Stimulated activated CD8-positive, alpha-beta memory T cell treated with anti-CD3 and anti-CD28 coated beads, Interleukin-4, amount 100 ng/mL, for 48 hours (primary cell): ENCODE measurements at regions not wholly inside any gene's neighbourhood (a gene's known extent, or its start where the extent isn't known, plus 50 kb on each side); places are given as distances from the start of the nearest gene placed in this dataset.

Experiments
- DNase-seq: peaks from one replicate; pipeline ENCODE4 v3.0.0-alpha.2; 2020

DNA sequence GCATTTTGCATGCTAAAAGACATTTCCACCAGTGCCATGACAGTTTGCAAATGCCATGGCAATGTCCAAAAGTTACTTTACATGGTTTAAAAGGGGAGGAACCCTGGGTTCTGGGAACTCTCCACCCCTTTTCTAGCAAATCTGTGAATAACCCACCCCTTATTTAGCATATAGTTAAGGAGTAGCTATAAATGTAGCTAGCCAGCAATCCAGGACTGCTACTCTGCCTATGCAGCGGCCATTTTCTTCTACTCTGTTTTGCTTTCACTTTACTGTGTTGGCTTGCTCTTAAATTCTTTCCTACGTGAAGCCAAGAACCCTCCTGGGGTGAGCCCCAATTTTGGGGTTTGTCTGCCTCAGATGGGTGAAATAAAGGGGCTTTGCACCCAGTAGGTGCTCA, 141.0 kb downstream of the PTPN11 start:
- DNase-seq, result no peak

DNA sequence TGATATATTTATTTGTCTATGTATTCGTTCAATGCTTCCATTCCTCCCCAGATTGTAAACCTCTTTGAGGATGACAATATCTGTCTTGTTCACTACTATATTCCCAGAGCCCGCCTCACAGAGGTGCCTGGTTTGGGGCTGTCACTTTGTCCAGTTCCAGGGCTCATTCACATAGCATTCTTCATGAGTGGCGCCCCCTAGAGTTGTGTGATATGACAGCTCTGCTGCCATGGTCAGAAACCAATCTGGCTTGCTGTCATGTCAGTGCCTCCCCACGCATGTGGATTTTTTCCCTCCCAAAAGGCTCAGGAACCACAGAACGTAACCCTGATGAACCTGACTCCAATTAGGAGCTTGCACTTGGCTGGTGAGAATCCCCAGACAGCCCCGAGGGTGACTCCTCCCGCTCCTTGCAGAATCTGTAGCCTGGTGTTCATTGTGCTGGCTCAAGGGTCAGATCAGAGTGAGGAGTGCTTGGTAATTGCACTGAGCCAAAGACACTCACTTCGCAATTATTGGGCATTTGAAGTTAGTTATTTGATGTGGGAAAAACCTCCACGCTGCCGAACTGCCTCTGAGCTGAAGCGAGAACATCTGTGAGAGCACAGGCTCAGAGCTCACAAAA, 145.5 kb downstream of the PTPN11 start:
- no peak for DNase-seq

DNA sequence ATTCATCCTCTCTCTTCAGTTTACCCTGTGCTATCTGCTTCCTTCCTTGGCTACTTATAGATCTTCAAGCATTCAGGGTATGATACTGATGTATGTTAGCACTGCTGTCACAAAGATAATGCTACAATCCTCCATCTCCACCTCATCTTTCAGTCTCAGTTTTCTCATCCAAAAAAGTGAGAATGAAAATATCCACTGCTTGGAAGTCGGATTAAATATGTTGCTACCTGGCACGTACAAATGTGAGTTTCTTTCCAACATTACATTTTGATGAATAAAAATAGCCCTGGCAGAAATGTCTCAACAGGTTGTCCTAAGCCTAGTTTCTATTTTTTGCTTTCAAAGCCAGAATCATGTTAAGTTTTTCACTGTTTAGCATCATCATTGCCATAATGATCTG, 149.9 kb downstream of the PTPN11 start:
- DNase-seq, result no peak

DNA sequence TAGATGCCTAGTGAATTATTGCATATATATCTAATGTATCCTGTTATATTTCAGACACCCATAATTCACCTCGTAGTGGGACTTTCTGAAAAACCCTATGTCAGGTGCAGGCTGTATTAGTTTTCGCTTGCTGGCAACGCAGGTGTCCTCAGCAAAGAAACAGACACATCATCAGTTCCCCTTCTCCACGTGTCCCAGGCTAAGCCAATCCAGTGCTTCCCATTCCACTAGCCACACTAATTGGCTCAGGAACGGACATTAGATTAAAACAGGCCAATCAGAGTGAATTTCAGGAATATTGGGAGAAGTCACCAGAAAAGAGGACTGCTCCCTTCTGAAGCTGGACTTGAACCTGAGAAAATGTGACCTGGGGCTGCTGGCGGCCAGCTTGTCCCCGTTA, 151.3 kb downstream of the PTPN11 start:
- no peak for DNase-seq

DNA sequence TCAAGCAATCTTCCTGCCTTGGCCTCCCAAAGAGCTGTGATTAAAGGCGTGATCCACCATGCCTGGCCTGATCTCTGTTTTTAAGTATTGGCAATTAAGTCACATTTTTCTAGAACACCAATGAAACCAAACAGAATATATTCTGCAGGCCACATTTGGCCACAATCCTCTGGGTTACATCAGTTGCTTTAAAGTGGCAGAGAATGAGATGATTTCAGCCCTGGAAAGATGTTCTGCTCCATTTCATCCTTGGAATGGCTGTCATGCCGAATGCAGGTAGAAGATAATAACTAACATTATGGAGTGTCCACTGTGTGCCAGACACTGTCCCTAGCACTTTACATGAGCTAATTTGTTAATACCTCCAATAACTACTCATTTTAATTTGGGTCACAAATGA, 154.4 kb downstream of the PTPN11 start:
- DNase-seq, result no peak

DNA sequence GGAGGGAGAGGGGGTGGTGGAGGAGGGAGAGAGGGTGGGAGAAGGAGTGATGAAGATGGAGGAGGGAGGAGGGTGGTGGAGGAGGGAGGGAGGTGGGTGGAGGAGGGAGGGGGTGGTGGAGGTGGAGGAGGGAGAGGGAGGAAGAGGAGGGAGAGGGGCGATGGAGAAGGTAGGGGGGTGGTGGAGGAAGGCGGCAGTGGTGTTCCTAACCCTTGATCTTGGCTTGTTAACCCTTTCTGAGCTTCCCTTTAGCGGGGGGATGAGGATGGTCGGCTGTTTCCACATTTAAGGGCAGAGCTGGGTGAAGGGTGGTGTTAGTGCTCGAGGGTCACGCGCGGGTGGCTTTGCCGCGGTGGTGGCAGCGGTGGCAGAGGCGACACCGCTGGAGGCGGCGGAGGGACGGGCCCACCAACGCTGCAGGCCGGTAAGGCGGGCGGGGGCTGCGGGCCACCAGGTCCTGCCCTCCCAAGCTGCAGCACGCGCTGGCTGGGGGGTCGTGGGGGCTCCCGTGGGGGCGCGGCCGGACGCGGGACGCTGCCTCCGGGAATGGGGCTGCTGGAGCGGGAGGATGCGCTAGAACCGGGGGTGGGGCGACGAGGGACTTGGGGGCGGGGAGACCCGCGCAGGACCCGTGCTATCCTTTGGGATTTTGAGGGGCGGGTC, 156.3 kb downstream of the PTPN11 start:
- no peak for DNase-seq

DNA sequence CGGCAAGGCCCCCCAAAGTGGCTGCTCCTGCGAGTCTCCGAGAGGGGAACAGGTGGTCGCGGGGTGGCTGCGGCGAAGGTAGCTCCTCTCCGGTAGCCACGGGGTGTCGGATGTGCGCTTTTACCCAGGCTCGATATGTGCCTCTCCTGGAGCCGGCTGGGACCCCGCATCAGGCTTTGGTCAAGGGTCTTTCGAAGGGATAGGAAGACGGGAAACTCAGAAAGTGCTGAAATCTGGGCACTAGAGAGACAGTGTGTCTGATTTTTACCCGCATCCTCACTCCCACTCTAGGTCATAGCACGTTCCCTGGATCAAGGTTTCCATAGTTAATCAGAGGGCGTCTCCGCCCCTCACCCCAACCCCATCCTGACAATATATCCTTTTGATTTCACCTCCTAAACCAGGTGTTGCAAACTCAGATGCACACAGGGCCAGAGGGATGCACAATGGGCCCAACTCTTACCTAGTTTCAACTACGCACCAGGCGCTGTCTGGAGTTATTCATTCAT, 156.9 kb downstream of the PTPN11 start:
- DNase-seq, result no peak

DNA sequence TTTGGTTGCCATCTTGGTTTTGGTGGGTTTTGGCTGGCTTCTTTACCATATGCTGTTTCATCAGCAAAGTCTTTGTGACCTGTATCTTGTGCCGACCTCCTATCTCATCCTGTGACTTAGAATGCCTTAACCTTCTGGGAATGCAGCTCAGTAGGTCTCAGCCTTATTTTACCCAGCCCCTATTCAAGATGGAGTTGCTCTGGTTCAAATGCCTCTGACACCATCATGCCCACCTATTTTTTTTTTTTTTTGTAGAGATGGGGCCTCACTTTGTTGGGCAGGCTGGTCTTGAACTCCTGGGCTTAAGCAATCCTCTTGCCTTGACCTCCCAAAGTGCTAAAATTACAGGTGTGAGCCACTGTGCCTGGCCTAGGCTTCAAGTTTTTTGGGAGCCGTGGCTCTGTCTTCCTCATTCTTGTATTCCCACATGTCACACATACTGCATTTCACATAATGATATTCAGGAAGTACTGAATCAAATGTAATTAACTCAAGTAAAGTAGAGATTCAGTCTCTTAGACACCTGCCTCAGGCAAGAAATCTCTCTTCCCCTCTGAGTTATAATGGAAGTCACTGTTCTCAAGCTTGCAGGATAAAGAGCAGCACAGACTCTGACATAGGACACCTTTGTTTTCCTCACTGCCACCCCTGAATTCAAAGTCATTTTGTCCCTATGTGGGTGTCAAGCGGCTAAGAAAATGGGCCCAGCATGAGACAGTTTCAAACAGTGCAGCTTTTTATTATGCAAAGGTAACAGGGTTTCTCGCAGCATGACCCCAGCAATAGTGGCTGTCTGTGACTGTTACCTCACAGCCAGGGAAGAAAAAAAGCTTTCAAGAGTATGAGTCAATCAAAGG, 159.0 kb downstream of the PTPN11 start:
- DNase-seq, result no peak

DNA sequence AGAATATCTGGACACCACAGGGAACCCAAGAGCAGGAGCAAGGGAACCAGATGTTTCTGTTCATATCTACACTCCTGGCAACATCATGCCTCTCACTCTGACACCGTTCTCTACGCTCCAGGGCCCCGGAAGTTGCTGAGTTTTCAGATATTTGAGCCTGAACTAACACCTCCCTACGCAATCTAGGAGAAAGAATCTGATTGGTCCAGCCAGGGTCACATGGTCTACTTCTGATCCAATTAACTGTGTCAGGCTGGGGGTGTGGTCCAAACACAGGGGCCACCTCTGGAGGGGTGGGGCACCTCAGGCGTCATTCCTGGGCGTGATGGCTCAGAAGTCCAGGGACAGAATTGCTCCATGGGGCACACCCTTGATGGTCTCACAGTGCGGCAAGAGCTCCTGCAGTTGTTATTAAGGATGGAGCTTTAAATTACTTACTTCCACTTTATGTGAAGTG, 165.5 kb downstream of the PTPN11 start:
- no peak for DNase-seq

DNA sequence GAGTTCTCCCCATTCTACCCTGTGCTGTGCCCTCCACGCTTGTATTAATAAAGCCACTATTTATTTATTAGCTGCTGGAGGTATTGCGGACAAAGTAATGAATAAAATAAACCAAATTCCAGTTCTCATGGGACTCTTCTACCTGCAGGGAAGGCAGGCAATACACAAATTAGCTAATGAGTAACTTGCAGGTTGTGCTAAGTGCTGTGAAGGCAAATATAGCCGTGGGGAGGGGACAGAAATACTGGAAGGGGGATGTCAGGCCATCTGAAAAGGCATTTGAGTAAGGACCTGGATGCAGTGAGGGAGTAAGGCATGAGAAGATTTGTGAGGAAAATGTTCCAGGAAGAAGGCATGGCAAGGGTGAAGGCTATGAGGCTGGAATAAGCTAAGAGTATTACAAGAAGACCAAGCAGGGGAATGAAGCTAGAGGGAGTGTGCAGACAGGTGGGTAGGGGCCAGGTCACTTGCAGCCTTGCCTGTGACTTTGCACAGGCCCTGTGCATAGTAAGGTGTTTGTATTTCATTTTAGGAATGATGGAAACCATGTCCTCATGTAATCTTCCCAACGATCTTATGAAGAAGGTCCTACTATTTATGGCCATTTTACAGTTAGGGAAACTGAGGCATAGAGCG, 167.5 kb downstream of the PTPN11 start:
- DNase-seq, result no peak

DNA sequence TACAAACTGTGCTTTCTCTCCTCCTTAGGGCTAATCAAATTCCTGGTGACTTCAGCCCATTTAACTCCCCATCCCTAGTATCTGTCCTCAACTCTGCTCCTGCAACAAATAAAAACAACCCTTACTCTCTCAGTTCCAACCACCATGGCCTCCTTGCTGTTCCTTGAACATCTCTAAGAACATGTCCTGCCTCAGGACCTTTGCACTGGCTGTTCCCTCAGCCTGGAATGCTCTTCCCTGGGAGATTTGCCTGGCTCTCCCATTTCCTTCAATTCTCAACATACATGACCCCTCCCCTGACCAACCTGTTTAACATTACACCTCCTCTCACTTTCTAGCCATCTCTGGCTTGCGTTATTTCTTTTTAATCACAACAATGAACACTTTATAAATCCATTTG, 170.5 kb downstream of the PTPN11 start:
- DNase-seq, result no peak

DNA sequence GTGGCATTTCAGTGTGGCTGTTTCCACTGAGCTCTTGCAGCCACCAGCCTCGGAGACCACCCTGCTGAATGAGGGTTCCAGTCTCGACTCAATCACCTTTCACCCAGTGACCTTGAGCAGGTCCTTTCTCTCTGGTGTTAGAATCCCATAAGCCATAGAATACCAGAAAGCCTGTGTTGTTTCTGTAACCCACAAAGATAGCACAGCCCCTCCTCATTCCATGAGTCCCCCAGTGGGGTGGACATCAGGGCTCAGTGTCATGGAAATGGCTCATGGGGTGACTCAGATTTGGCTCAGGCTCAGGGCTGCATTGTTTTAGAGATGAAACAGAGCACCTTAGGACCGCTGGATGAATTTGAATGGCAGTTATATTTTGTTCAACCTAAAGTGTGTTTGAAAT, 171.5 kb downstream of the PTPN11 start:
- no peak for DNase-seq

DNA sequence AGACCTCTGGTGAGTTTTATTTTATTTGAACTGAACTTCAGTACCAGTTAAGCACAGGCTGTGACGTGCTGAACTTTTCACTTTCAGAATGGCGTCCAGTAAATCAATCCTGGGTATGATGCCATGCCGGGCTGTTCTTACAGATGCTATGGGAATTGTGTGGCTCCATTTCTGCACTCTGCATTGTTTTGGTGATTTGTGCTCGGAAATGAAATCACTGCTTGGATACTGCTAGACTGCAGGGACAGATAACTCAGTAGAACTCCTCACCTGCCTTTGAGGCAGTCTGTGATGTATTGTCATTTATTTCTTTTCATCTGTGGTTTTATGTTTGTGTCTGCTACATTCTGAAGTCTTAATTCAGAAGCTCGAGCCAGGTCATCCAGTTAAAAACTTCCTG, 172.7 kb downstream of the PTPN11 start:
- DNase-seq, result no peak

DNA sequence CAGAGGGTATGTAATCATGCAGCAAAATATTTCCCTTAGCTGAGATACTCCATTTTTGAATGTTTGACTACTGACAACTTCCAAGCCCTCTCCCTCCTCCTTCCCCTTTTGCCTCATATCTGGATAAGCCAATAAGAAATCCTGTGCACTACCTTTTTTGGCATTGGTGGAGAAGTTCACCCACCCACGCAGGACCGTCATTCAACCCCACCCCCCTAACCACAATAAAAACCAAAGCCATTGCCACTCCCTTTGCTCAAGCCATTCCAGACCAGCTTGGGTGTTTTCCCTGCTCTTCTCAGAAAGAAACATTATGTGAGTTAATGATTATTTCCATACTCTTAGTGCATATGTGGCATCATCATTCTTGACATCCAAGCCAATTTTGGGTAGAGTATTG, 176.7 kb downstream of the PTPN11 start:
- DNase-seq, result no peak

DNA sequence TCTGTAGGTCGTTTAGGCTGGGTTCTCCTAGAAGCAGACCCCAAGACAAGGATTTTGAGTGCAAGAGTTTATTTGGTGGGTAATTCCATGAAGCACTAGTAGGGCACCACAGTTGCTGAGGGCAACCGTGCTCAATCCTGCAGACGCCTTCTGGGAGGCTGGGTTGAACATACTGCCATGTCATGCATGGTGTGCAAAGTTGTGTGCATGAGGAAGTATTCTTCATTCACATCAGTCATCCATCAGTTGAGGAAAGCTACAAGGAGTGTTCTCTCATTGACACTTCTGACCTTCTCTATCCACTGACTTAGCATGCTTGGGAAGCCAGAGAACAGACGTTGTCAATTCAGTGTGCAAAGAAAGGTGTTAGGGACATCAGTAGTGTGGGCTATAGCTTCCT, 179.2 kb downstream of the PTPN11 start:
- DNase-seq, result no peak

DNA sequence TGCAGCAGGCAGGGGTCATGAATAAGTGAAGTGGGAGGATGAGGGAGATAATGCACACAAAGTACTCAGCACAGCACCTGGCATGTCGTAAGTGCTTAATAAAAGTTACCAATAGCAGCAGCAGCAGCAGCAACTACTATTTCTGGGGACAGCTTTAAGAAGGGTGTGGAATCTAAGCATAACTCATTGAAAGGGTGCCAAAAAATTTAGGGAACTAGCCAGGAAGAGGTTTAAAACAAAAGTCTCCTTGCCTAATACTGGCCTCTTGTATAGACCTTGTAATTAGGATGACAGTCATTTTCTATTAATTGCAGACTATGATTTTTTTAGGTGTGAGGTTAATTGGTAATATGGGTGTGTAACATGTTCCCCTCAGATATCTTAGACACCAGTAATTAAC, 179.9 kb downstream of the PTPN11 start:
- no peak for DNase-seq

DNA sequence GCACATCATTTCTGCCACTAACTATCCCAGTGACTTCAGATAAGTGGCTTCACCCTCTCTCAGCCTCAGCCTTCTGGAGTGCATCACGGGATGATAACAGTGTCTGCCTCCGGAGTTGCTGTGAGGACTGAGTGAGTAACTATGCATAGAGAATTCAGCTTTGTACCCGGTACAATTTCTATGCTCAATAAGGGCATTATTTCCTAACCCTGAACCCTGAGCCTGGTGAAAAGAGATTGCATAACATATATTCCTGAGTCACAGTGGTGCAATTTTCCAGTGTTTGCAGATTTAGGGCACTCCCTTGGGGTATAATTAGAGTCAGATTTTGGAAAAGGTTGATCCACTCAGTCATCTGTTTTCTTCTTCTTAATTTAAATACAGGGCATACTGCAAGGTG, 181.1 kb downstream of the PTPN11 start:
- no peak for DNase-seq

DNA sequence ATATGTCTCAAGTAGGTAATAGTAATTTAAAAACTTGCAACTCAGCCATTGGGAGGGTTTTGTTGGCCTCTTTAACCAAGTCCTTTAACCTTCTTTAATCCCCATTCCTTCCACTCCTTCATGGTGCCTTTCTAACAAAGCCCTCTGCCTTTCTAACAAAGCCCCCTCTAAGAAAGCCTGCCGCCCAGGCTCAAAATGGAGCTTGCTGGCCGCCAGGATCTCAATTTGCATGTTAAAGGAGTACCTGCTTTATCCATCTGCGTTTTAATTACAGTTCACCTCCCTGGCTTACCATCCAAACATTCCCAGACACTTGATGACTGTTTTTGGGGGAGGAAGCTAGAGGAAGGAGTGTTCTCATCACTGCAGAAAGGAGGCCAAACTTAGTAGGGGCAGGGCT, 183.4 kb downstream of the PTPN11 start:
- no peak for DNase-seq

DNA sequence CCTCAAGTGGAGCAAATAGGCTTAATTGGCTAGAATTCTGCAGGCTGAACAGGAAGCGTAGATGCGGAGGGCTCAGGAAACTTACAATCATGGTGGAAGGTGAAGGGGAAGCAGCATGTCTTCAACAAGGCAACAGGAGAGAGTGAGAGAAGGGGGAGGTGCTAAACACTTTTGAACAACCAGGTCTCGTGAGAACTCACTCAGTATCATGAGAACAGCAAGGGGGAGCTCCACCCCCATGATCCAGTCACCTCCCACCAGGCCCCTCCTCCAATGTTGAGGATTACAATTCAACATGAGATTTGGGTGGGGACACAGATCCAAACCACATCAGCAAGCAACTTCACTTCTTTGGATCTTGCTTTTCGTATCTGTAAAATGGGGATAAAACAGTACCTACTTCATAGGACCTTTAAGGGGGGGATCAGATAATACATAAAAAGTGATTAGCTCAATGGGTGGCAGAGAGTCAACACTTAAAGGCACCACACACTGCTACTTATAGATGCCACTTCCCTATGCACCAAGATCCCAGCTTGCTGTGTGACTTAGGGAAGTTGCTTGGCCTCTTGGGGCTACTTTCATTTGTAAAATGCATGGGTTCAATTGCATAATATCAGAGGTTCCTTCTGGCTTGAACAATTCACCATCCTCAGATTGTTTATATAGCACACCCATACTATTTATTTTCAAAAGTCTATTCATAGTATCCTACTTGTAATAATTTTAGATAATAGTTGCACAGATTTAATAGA, 184.8 kb upstream of the RPH3A start:
- DNase-seq, result no peak

DNA sequence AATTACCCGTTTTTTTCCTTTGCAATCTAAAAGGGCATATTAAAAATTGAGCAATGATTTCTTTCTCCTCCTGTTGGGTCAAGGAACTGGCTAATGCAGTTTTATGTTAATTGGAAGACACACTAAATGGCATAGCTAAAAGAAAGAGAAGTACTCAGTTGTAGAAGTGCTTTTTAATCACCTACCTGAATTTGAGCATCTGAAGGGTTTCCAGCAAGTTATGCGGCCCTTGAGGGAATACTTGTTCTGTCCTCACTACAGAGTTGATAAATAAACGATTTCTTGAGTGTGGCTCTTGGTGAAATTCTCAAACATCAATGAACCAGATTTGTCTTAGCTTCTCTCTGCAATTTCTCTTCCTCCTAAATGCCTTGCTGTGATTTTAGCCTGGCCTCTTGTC, 184.1 kb upstream of the RPH3A start:
- no peak for DNase-seq

DNA sequence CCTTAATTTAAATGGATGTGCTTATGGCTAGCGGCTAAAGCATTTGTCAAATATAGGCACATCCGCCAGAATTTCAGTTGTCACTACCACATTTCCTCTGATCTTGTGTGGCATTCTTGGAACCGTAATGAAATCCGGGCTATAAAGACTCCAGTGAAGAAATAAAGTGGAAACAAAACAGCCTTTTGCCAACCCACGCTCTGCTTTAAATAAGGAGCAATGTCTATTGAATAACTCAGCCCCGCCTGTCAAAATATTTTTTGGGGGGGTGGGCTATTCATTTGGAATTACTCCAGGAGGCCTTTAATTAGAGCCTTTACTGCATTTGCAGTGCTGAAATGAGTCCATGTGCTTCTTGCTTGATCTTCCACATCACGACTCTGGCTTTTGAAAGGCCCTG, 179.6 kb upstream of the RPH3A start:
- no peak for DNase-seq

DNA sequence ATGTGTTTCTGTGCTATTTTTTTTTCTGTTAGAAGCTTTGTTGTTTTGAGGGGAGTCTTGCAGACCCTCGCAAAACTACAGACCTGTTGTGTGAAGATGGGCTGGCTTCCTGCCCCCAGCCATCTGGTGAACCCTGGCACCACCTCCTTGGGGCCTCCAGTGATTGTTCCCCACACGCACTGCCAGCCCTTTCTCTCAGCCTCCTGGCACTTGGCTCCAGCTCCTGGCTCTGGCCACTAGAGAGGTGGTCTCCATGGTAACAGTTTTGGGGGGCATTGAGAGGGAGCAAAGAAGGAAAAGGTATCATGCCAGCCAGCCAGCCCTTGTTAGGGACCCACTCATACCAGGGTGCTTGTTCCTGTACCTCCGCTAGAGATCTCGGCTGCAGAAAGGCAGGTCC, 176.4 kb upstream of the RPH3A start:
- no peak for DNase-seq
